NCI-H1436 (cell line): ENCODE measurements at regions not wholly inside any gene's neighbourhood (a gene's known extent, or its start where the extent isn't known, plus 50 kb on each side); places are given as distances from the start of the nearest gene placed in this dataset.

Experiments
- DNase-seq: peaks from one replicate; lab custom pipeline; 2025; lab: John Stamatoyannopoulos, UW

DNA sequence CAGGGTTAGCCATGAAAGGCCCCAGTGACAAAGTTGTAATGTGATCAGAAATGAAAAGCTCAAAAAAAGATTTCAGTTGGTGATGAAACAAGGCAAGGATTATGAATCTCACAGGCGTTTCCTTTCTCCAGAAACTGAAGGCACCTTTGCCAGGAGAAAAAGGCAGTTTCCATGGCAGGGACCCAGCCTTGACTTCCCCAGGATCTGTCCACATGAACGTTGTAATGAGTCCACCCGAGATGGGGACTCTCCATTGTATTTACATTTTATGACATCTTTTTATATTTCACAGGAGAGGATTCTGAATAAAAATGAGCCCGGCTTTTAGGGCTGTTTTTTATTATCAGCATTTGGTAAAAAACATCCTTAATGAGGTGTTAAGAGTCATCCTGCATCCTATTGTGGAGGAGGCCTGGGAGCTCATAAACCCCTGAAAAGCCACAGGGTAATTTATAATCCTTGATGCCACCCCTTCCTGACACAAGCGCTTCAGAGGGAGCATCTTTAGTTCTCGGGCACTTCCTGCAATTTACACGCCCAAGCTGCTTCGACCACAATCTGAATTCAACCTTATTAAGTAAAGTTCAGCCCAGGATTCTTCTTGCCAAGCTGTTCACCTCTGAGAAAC, 74.1 kb upstream of the SALL4 start:
- no peak for DNase-seq

GRCh38 chr20:51873652-51874051, 71.3 kb upstream of the SALL4 start:
- DNase-seq, result no peak

- no peak for DNase-seq
These were observed 69.6 kb upstream of the SALL4 start for GRCh38 chr20:51871943-51872342.

GRCh38 chr20:51869002-51869401, 66.7 kb upstream of the SALL4 start:
- no peak for DNase-seq

- no peak for DNase-seq
These were observed 64.9 kb upstream of the SALL4 start for GRCh38 chr20:51867251-51867650.

DNA sequence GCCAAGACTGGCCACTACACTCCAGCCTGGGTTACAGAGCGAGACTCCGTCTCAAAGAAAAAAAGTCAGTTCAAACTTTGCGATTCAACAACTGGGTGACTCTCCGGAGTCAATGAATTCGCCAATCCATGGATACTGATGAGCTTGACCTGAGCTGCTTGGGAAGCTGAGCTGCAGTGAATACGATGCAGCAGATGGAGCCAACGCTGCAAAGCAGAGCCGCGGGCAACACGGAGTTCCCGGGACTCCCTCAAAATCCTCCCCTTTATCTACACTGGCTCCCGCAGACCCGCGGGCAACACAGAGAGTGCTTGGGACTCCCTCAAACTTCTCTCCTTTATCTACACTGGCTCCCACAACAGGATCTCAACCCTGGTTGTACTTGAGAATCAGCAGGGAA, 62.6 kb upstream of the SALL4 start:
- no peak for DNase-seq

DNA sequence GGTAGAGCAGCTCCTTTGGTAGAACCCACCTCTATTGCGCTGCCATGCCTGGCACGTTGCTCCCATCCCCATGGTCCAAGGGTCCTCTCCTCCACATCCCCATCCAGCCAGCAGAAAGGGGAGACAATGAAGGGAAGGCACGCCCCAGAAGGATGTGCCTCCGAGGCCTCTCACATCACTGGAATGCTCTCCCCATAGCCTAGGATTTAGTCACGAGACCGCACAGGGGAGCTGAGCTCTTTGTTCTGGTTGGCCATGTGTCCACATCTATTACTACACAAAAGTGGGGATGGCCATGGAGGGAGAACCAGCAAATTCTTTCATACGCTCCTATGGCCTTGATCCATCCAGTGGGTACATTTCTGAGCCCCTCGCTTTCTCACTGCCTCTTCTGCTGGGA, 60.5 kb upstream of the SALL4 start:
- DNase-seq, result no peak

- no peak for DNase-seq
These were observed 59.6 kb upstream of the SALL4 start for GRCh38 chr20:51861726-51862466.

DNA sequence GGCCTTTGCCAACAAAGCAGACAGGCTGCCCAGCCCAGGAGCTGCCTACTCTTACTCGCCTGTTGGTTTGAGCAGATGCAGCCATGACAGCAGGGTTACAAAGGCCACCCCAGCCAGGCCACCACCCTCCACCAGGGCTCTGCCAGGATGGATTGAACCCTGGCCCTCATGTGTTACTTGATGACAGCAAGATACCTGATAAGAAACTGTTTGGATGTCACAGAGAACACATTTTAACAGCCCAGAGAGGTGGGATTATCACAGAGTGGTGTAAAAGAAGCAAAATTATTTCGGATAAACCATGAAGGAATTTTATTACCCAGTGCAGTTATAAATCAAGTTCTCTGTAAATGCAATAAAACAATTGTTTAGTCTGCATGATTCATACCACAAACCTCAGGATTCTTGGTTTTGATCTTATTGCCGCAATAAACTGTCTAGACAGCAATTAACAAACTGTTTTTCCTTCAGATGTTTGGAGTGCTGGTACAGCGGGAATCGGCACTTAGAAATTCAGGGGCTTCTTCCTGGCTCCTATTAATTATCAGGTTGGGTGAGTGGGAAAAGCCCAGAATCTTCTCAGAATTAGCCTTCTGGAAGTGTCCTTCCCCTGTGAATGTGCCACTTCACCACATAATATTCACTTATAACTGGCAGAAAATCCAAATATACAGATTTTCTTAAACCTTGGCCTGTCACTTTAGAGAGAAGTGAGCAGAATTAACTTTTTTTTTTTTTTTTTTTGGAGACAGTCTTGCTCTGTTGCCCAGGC, 58.0 kb upstream of the SALL4 start:
- DNase-seq, result no peak

DNA sequence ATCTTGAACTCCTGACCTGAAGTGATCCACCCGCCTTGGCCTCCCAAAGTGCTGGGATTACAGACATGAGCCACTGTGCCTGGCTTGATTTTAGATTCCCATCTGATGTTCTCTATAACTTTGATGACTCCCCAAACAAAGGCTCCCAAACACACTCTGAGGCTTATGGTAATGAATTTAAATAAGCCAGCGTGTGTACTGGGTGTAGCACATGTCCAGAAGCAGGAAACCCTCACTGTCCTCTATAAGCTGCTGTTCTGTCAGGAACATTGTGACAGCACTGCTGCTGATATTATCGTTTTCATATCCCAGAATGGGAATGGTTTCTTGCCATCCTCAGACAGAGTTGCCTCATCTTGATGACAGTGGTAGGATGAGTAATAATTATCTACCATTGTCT, 54.1 kb upstream of the SALL4 start:
- no peak for DNase-seq

DNA sequence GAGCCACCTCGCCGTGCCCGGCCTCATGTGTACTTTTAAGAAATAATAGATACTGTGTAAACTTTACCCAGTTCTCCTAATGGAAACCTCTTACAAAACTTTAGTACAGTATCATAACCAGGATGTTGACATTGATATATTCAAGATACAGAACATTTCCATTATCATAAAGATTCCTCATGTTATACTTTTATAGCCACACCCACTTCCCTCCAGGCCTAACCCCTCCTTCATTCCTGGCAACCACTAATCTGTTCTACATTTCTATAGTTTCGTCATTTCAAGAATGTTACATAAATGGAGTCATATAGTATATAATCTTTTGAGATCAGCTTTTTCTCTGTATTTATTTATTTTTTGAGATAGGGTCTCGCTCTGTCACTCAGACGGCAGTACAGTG, 52.6 kb upstream of the SALL4 start:
- no peak for DNase-seq
